ENCODE measurements at regions not wholly inside any gene's neighbourhood (a gene's known extent, or its start where the extent isn't known, plus 50 kb on each side); places are given as distances from the start of the nearest gene placed in this dataset.
"Not testable (repeated sequence)": the region's sequence is repeated elsewhere in the genome, so short reads cannot be mapped to it uniquely, and the experiment has no call there.

GRCh38 chr6:9708600-9708999, 706.3 kb downstream of the TFAP2A start:
- no peak for DNase-seq (ENCODE audit: low read depth in 2 of 2)

- DNase-seq (ENCODE audit: low read depth in 2 of 2) = no peak
These were observed 709.9 kb downstream of the TFAP2A start for GRCh38 chr6:9704989-9705388.

DNA sequence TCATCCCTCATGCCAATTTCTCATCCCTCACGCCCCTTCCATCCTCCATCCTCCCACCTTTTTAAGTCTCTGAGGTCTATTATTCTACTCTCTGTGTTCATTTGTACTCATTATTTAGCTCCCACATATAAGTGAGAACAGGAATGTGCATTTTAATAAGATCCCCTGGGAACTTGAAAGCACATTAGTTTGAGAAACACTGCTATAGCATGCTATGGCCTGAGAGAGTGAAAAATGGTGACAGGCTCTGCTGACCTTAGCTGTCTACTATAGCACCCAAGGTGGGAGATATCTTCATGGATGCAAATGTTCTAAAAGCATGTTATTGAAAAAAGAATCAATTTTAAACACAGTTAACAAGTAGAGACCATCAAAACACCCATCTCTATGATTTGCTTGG, 712.0 kb downstream of the TFAP2A start:
- no peak for DNase-seq (ENCODE audit: low read depth in 2 of 2)

DNA sequence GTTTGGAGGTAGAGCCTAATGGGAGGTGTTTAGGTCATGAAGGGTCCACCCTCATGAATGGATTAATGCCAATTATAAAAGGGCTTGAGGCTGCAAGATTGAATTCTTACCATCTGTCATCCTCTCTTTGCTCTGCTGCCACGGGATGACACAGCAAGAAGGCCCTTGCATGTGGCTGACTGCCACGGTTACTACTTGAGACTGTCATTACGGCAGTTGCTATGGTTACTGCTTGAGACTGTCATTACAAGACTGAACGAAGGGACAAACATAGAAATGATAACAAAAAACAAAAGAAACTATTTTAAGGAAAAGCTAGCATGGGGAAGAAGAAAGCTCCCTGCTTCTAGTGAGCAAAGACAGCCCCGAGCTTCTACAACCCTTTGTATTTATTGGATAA, 715.0 kb downstream of the TFAP2A start:
- DNase-seq (ENCODE audit: low read depth in 2 of 2) = no peak

- DNase-seq (ENCODE audit: low read depth in 2 of 2) = no peak
These were observed 717.5 kb downstream of the TFAP2A start for GRCh38 chr6:9697263-9697931.

- no peak for DNase-seq (ENCODE audit: low read depth in 2 of 2)
These were observed 724.5 kb downstream of the TFAP2A start for GRCh38 chr6:9690388-9690787.

DNA sequence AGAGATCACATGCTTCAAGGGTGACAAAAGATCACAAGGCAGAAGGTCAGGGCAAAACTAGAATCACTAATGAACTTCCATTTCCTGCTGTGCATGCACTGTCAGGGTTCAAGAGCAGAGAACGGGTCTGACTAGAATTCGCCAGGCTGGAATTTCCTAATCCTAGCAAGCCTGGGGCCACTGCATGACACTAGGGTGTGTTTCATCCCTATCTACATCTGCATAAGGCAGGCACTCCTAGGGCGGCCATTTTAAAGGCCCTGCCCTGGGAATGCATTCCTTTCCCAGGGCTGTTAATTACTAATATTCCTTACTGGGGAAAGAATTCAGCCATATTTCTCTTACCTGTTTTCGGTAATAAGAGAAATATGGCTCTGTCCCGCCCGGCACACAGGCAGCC, 734.1 kb downstream of the TFAP2A start:
- DNase-seq (ENCODE audit: low read depth in 2 of 2) = not testable (repeated sequence)

DNA sequence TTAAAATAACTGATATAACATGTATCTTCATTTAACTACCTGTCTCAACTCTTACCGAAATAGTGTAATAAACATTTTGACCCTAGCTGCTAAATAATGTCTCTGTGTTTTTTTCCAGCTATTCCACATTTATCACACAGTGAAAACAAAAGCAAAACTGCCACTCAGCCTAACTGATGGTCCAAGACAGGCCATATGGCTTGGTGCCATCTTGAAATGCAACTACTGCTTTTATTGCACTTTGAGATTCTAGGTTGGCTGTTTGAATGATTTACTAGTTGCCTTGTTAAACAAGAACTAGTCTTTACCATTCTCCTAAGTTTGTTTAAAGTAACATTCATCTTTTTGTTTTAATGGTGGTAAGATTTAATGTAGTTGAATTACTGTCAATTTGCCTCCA, 739.8 kb downstream of the TFAP2A start:
- DNase-seq (ENCODE audit: low read depth in 2 of 2) = no peak

GRCh38 chr6:9659848-9660247, 755.0 kb downstream of the TFAP2A start:
- DNase-seq (ENCODE audit: low read depth in 2 of 2) = no peak

DNA sequence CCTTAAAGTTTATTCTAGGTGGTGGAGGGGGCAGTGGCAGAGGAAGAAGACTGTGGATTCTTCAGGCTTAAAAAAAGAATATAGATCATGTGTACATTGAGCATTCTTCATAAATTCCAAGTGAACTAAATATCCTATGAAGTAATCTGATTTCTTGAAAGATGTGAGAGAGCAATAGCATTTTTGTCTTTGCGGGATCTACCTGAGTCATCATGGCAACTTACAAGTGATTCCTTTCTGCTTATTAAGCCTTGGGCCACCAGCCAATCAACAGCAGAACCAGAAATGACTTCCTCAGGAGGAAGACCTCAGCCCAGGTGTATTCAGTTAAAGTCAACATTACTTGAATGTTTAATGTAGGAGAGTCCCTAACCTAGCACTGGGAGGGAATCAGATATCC, 756.9 kb downstream of the TFAP2A start:
- no peak for DNase-seq (ENCODE audit: low read depth in 2 of 2)

DNA sequence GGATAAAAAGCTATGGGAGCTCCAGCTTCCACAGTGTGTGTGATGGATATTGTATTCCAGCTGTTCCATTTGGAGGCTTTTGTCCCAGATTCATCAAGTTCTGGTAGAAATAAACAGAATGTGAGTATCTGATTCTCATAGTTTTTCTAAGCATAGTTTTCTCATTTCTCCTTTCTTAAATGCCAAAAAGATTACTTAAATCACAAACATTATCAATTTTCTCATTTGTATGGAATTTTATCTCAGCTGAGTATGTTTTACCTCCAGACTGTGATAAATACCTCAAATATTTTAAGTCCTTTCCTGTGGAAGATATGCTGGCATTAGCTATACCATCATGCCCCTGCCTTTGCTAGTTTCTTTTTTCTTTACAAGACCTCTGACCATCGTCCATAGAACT, 767.3 kb downstream of the TFAP2A start:
- DNase-seq (ENCODE audit: low read depth in 2 of 2) = no peak

GRCh38 chr6:9647071-9647445, 767.8 kb downstream of the TFAP2A start:
- DNase-seq (ENCODE audit: low read depth in 2 of 2) = no peak

DNA sequence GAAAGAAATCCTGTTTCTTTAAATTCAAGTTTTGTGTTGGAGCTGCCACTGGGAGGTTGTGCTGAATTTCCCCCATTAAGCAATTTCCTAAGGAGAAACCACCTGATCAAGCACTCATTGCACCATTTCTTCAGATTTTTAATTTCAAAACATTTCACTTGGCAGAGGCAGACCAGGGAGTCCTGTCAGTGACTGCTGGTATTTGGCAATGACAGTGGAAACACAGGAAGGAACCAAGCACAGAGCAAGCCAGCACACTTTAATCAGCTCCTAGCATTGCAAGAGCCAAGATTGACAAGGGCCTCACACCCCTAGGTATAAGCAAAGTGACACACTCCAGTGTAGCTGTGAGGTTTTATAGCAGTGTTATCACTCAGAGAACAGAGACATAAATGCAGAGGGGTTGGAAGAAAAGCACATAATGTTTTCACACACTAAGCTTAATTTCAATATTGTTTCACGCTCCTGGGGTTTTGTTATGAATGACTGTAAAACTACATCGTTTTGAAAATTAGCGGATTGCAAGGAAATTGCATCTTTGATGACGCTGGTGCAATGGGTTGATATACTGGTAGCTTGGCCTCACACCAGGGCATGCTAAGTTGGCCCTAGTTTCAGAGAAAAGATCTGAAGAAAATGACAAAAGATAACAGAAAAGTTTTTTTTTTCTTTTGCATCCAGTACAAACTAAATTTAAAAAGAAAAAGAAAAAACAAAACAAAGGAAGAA, 768.4 kb downstream of the TFAP2A start:
- peak; percentile 42 to 74 for DNase-seq (ENCODE audit: low read depth in 2 of 2)

- DNase-seq (ENCODE audit: low read depth in 2 of 2) = no peak
These were observed 776.0 kb downstream of the TFAP2A start for GRCh38 chr6:9638861-9639260.

DNA sequence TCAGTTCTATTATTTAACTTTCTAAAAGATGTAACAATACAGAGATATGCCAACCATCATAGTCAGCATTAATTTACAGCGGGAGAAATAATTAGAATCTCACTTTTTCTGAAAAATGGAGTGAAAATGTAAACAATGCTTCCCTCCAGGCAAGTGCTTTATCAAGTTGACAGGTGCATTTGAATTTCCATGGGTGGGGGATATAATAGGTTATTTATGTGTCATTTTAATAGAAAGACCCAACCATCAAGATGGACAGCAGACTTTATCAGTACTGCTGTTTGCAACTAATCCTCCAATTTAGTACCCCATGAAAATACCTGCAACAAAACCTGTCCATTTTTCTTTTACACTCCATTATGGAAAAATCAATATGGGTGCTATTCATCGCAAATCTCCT, 780.1 kb downstream of the TFAP2A start:
- DNase-seq (ENCODE audit: low read depth in 2 of 2) = no peak

DNA sequence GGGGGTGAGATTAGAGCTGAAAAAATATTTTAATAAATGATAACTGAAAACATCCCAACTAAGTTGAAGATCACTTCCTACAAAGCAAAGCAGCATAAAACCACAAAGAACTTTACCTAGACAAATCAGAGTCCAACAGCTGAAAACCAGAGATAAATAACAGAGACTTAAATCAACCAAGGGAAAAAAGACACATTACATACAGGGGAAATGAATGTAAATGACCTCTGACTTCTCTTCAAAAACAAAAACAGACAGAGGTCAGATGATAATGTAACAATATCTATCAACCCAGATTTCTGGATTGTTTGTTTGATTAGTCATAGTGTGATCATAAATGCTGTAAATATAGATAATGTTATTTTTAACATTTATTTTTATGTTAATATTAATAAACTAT, 782.8 kb downstream of the TFAP2A start:
- peak; percentile 17 to 38 for DNase-seq (ENCODE audit: low read depth in 2 of 2)

DNA sequence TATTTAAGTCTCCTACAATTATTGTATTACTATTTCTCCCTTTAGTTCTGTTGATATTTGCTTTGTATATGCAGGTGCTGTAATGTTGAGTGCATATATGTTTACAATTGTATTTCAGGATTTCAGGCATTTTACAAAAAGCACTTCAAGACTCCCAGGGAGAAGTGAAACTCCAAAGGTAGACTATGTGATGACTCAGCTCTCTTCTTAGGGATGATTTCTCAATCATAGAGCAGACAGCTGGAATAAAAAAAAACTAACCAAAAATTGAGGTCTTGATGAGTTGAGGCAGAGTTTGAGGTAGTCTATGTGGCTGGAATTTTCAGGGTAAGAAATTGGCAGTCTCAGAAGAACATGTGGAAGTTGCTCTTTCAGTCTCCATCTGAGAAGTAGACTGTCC, 786.1 kb downstream of the TFAP2A start:
- DNase-seq (ENCODE audit: low read depth in 2 of 2) = no peak

DNA sequence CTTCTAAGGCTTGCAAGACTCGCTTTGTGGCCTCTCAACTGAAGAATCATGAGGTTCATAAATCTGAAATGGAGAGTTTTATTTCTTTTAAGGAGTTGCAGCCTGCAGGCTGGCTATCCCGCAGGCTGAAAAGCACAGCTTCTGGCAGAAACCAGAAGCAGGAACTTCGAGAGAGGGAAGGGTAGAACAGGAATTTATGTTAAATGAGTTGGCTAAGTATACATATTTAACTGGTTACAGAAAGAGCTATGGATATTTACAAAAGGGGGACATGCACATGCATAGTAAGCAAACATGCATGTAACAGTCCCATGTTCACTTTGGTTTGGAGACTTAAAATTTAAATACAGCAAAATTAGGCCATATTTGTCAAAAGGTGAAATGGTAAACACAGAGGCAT, 787.0 kb downstream of the TFAP2A start:
- DNase-seq (ENCODE audit: low read depth in 2 of 2) = no peak

- DNase-seq (ENCODE audit: low read depth in 2 of 2) = peak in 1 of 2 donors; percentile 43
These were observed 790.9 kb downstream of the TFAP2A start for GRCh38 chr6:9623985-9624384.

DNA sequence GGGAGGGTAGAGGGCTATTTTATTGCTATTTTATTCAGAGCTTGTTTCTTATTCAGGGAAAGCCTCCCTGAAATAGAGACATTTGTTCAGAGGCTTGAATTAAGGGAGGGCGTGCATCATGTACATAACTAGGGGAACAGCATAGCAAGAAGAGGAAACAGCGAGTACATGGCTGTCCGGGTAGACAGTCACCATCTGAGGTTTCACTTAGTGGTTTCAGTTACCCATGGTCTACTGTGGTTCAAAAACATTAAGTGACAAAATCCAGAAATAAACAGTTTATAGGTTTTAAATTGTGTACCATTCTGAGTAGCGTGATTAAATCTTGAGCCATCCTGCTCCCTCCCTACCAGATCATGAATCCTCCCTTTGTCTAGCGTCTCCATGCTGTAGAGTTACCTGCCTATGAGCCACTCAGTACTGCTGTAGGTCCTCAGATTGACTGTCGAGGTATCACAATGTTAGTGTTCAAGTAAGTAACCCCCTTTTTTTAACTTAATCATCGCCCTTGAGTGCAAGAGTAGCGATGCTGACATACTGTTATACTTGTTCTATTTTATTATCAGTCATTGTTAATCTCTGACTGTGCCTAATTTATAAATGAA, 791.5 kb downstream of the TFAP2A start:
- no peak for DNase-seq (ENCODE audit: low read depth in 2 of 2)

- no peak for DNase-seq (ENCODE audit: low read depth in 2 of 2)
These were observed 793.6 kb downstream of the TFAP2A start for GRCh38 chr6:9621276-9621675.

DNA sequence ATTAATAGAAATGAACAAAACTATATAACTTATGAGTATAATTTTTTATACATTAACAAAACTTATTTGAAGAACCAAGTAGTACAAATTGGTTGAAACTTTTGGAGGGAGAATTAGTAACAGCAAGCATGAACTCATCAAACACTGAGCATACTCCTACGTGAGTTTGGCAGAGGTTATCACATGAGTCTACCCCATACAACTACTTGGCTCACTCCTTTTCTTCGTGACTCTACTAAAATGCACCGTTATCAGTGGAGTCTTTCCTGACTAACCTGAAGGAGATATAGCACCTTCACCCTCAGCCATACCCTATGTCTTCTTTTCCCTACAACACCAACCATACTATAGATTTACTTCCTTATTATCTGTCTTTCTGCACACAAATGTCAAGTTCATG, 794.2 kb downstream of the TFAP2A start:
- DNase-seq (ENCODE audit: low read depth in 2 of 2) = no peak

GRCh38 chr6:9620263-9620662, 794.6 kb downstream of the TFAP2A start:
- no peak for DNase-seq (ENCODE audit: low read depth in 2 of 2)

Data from lung microvascular endothelial cell (primary cell).